ENCODE measurements at regions not wholly inside any gene's neighbourhood (a gene's known extent, or its start where the extent isn't known, plus 50 kb on each side); places are given as distances from the start of the nearest gene placed in this dataset.
A peak's percentile ranks its signal among the peaks of the same experiment; 100 is the strongest.
"Not testable (repeated sequence)": the region's sequence is repeated elsewhere in the genome, so short reads cannot be mapped to it uniquely, and the experiment has no call there.

GRCh38 chr2:21833767-21834166 is 710.0 kb downstream of the TDRD15 start:
- no peaks in the 10 kb centered on the region for H3K9me3 ChIP-seq (ENCODE audit: control insufficient read depth, low read length)
- H3K4me3 ChIP-seq (ENCODE audit: low read length) = no peak overlapping the region
- no peaks in the 10 kb centered on the region for H3K27me3 ChIP-seq (replicated peaks; ENCODE audit: control insufficient read depth, insufficient read depth, low read length)
- peaks cover 23% of the 10 kb centered on the region for H3K4me1 ChIP-seq (ENCODE audit: control insufficient read depth, insufficient read depth, low read length)
- H3K36me3 ChIP-seq (ENCODE audit: control insufficient read depth, insufficient read depth, low read length, severe bottlenecking) = no peaks in the 10 kb centered on the region
- no peak overlapping the region for H3K9ac ChIP-seq (ENCODE audit: low read length)
- no peak for DNase-seq (ENCODE audit: low read depth)

DNA sequence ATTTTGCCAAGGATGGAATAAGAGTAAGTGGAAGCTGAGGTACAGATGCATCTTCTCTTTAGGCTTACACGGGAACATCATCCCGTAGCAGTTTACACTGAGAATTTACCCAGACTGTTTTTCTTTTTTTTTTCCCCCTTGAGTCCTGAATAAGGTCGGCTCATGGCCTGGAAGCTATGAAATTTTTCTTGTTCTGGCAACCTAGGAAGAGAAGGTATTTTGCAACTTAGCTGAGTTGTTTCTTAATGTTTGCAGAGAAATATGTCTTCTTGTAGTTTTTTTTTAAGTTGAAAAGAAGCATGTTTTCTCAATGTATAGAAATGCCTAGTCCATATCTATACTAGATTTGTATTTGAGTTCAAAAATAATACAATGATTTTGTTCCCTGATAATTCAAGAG is 712.5 kb downstream of the TDRD15 start:
- DNase-seq (ENCODE audit: low read depth) = peak; percentile 64
- no peaks in the 10 kb centered on the region for H3K9me3 ChIP-seq (ENCODE audit: control insufficient read depth, low read length)
- H3K4me1 ChIP-seq (ENCODE audit: control insufficient read depth, insufficient read depth, low read length) = peaks cover 23% of the 10 kb centered on the region
- H3K36me3 ChIP-seq (ENCODE audit: control insufficient read depth, insufficient read depth, low read length, severe bottlenecking) = no peaks in the 10 kb centered on the region
- no peak overlapping the region for H3K9ac ChIP-seq (ENCODE audit: low read length)
- H3K4me3 ChIP-seq (ENCODE audit: low read length) = peak overlapping the region; percentile 54
- no peaks in the 10 kb centered on the region for H3K27me3 ChIP-seq (replicated peaks; ENCODE audit: control insufficient read depth, insufficient read depth, low read length)

DNA sequence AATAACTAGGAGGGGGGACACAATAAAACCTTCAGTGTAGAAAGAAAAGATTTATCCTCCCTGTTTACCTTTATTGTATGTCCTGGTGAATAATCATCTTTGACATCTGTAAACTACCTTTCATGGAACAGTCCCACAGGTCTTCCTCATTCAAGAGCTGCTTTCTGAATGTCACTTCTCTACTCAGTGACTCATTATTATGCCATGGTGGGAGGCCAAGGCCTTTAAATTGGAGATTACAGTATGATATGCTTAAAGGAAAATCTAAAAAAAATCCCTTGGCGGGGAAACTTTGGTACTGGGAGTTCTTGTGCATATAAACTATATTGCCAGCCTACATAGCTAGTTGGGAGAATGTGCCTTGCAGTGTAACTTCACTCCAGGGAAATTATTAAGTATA is 713.0 kb downstream of the TDRD15 start:
- Histone ChIP-seq H3K9me3 (ENCODE audit: control insufficient read depth, low read length) (no peaks in the 10 kb centered on the region), H3K4me1 (ENCODE audit: control insufficient read depth, insufficient read depth, low read length) (peaks cover 23% of the 10 kb centered on the region), H3K27me3 (replicated peaks; ENCODE audit: control insufficient read depth, insufficient read depth, low read length) (no peaks in the 10 kb centered on the region), H3K4me3 (ENCODE audit: low read length) (peak overlapping the region; percentile 54), H3K9ac (ENCODE audit: low read length) (no peak overlapping the region), H3K36me3 (ENCODE audit: control insufficient read depth, insufficient read depth, low read length, severe bottlenecking) (no peaks in the 10 kb centered on the region)
- DNase-seq (ENCODE audit: low read depth) = peak; percentile 18

- H3K9me3 ChIP-seq (ENCODE audit: control insufficient read depth, low read length) = no peaks in the 10 kb centered on the region
- peak overlapping the region; percentile 14 for H3K9ac ChIP-seq (ENCODE audit: low read length)
- H3K27me3 ChIP-seq (replicated peaks; ENCODE audit: control insufficient read depth, insufficient read depth, low read length) = no peaks in the 10 kb centered on the region
- peak overlapping the region; percentile 54 for H3K4me3 ChIP-seq (ENCODE audit: low read length)
- DNase-seq (ENCODE audit: low read depth) = peak; percentile 66
- no peaks in the 10 kb centered on the region for H3K36me3 ChIP-seq (ENCODE audit: control insufficient read depth, insufficient read depth, low read length, severe bottlenecking)
- peaks cover 23% of the 10 kb centered on the region for H3K4me1 ChIP-seq (ENCODE audit: control insufficient read depth, insufficient read depth, low read length)
These were observed 713.6 kb downstream of the TDRD15 start for GRCh38 chr2:21837168-21837960.

DNA sequence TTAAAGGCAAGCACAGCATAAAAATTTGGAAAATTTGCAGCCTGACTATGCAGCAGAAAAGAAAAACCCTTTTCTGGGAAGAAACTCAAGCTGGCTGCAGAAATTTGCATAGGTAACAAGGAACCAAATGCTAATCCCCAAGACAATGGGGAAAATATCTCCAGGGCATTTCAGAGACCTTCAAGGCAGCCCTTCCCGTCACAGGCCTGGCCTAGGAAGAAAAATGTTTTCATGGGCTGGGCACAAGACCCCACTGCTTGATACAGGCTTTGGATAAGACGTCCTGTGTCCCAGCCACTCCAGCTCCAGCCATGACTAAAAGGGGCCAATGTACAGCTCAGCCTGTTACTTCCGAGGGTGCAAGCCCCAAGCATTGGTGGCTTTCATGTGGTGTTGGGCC is 717.6 kb downstream of the TDRD15 start:
- Histone ChIP-seq H3K27me3 (replicated peaks; ENCODE audit: control insufficient read depth, insufficient read depth, low read length) (no peaks in the 10 kb centered on the region), H3K36me3 (ENCODE audit: control insufficient read depth, insufficient read depth, low read length, severe bottlenecking) (no peaks in the 10 kb centered on the region), H3K4me1 (ENCODE audit: control insufficient read depth, insufficient read depth, low read length) (peaks cover 16% of the 10 kb centered on the region), H3K9me3 (ENCODE audit: control insufficient read depth, low read length) (no peaks in the 10 kb centered on the region), H3K4me3 (ENCODE audit: low read length) (no peak overlapping the region), H3K9ac (ENCODE audit: low read length) (no peak overlapping the region)
- DNase-seq (ENCODE audit: low read depth) = no peak

GRCh38 chr2:21850367-21850766 is 726.6 kb downstream of the TDRD15 start:
- not testable (repeated sequence) for H3K27me3 ChIP-seq (replicated peaks; ENCODE audit: control insufficient read depth, insufficient read depth, low read length); H3K4me1 ChIP-seq (ENCODE audit: control insufficient read depth, insufficient read depth, low read length); H3K9ac ChIP-seq (ENCODE audit: low read length); H3K36me3 ChIP-seq (ENCODE audit: control insufficient read depth, insufficient read depth, low read length, severe bottlenecking); H3K9me3 ChIP-seq (ENCODE audit: control insufficient read depth, low read length); DNase-seq (ENCODE audit: low read depth); H3K4me3 ChIP-seq (ENCODE audit: low read length)

- Histone ChIP-seq H3K36me3 (ENCODE audit: control insufficient read depth, insufficient read depth, low read length, severe bottlenecking) (no peaks in the 10 kb centered on the region), H3K4me3 (ENCODE audit: low read length) (no peak overlapping the region), H3K4me1 (ENCODE audit: control insufficient read depth, insufficient read depth, low read length) (no peaks in the 10 kb centered on the region), H3K9ac (ENCODE audit: low read length) (no peak overlapping the region), H3K9me3 (ENCODE audit: control insufficient read depth, low read length) (peaks cover 9% of the 10 kb centered on the region), H3K27me3 (replicated peaks; ENCODE audit: control insufficient read depth, insufficient read depth, low read length) (no peaks in the 10 kb centered on the region)
- DNase-seq (ENCODE audit: low read depth) = no peak
These were observed 731.2 kb downstream of the TDRD15 start for GRCh38 chr2:21854938-21855337.

- no peaks in the 10 kb centered on the region for H3K27me3 ChIP-seq (replicated peaks; ENCODE audit: control insufficient read depth, insufficient read depth, low read length)
- H3K9me3 ChIP-seq (ENCODE audit: control insufficient read depth, low read length) = peaks cover 9% of the 10 kb centered on the region
- no peak overlapping the region for H3K4me3 ChIP-seq (ENCODE audit: low read length)
- no peak overlapping the region for H3K9ac ChIP-seq (ENCODE audit: low read length)
- H3K36me3 ChIP-seq (ENCODE audit: control insufficient read depth, insufficient read depth, low read length, severe bottlenecking) = no peaks in the 10 kb centered on the region
- no peaks in the 10 kb centered on the region for H3K4me1 ChIP-seq (ENCODE audit: control insufficient read depth, insufficient read depth, low read length)
- DNase-seq (ENCODE audit: low read depth) = no peak
These were observed 732.9 kb downstream of the TDRD15 start for GRCh38 chr2:21856708-21857107.

DNA sequence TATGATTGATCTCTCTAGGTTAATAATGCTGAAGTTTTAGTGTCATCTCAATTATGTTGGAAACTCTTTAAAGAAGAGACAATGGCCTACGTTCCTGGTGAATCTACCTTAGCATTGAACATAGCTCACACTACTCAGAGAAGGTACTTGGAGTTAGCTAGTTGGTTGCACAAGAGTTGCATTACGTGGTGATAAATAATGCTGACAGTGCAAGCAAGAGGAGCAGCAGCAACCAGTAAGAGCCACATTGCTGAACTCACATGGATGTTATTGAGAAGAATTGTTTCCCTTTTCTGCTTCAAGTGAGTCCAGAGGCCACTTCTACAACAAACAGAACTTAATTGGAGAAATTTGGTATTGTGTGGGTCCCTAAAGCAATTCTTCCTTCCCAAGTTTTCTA is 737.1 kb downstream of the TDRD15 start:
- Histone ChIP-seq H3K4me1 (ENCODE audit: control insufficient read depth, insufficient read depth, low read length) (no peaks in the 10 kb centered on the region), H3K27me3 (replicated peaks; ENCODE audit: control insufficient read depth, insufficient read depth, low read length) (no peaks in the 10 kb centered on the region)

DNA sequence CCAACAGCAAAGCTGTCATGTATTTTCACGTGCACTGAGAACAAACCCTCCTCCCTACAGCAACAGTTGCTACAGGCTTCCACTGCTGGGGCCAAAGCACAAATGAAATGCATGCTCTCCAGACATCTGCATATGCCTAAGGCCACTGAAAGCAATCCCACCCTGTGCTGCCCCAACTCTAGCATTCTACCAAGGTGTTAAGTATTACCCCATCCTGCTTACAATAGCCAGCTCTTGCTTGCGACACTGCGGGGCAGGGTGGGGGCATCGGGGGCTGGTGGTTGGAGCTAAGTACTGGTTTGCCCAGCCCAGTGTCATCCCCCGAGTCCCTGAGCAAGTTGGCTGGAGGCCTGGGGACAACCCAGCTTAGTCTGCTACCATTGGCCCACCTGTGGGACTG is 742.5 kb downstream of the TDRD15 start:
- Histone ChIP-seq H3K9ac (ENCODE audit: low read length) (no peak overlapping the region), H3K27me3 (replicated peaks; ENCODE audit: control insufficient read depth, insufficient read depth, low read length) (no peaks in the 10 kb centered on the region), H3K36me3 (ENCODE audit: control insufficient read depth, insufficient read depth, low read length, severe bottlenecking) (no peaks in the 10 kb centered on the region), H3K4me1 (ENCODE audit: control insufficient read depth, insufficient read depth, low read length) (no peaks in the 10 kb centered on the region), H3K9me3 (ENCODE audit: control insufficient read depth, low read length) (no peaks in the 10 kb centered on the region), H3K4me3 (ENCODE audit: low read length) (no peak overlapping the region)
- no peak for DNase-seq (ENCODE audit: low read depth)

More for the DNA sequence above, 737.1 kb downstream of the TDRD15 start:
- no peak for DNase-seq (ENCODE audit: low read depth)
- Histone ChIP-seq H3K9me3 (ENCODE audit: control insufficient read depth, low read length) (peaks cover 9% of the 10 kb centered on the region), H3K36me3 (ENCODE audit: control insufficient read depth, insufficient read depth, low read length, severe bottlenecking) (no peaks in the 10 kb centered on the region), H3K4me3 (ENCODE audit: low read length) (no peak overlapping the region), H3K9ac (ENCODE audit: low read length) (no peak overlapping the region)

DNA sequence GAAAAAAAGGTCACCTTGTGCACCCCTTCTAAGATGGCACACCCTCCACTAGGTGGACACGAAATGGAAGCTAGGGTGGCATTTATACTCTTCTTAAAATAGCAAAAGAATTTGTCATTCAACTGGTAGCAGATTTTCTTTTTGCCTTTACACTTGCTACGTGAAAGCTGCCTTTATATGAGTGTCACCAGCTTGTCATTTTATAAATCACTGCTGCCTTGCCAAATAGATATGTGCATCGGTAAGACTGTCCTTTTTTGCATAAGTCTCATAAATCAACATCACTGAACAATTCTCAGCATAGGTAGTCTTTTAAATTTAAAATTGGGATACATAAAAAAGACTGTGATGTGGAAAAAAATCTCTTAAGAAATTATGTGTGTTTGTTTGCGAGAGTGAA is 764.1 kb downstream of the TDRD15 start:
- Histone ChIP-seq H3K27me3 (replicated peaks; ENCODE audit: control insufficient read depth, insufficient read depth, low read length) (no peaks in the 10 kb centered on the region), H3K4me1 (ENCODE audit: control insufficient read depth, insufficient read depth, low read length) (no peaks in the 10 kb centered on the region), H3K9ac (ENCODE audit: low read length) (no peak overlapping the region), H3K4me3 (ENCODE audit: low read length) (no peak overlapping the region), H3K9me3 (ENCODE audit: control insufficient read depth, low read length) (no peaks in the 10 kb centered on the region), H3K36me3 (ENCODE audit: control insufficient read depth, insufficient read depth, low read length, severe bottlenecking) (no peaks in the 10 kb centered on the region)
- DNase-seq (ENCODE audit: low read depth) = no peak

DNA sequence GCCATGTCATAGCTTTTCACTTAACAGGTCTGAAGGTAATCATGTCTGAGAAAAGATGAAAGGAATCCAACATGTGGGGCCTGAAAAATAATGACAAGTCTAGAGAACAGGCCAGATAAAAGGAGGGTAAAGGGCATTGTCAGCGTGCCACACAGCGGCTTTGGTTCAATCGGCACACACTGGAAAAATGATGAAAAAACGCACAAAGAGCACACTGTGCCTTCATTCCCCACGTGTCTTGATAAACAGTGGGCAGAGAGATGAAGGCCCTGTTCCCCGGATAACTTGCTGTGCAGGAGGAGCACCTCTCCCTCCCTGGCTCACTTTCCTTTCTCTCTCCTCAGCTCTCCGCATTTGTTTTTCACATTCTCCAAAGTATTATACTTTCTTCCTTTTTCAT is 766.3 kb downstream of the TDRD15 start:
- DNase-seq (ENCODE audit: low read depth) = no peak
- Histone ChIP-seq H3K9ac (ENCODE audit: low read length) (no peak overlapping the region), H3K4me1 (ENCODE audit: control insufficient read depth, insufficient read depth, low read length) (no peaks in the 10 kb centered on the region), H3K27me3 (replicated peaks; ENCODE audit: control insufficient read depth, insufficient read depth, low read length) (no peaks in the 10 kb centered on the region), H3K36me3 (ENCODE audit: control insufficient read depth, insufficient read depth, low read length, severe bottlenecking) (no peaks in the 10 kb centered on the region), H3K9me3 (ENCODE audit: control insufficient read depth, low read length) (no peaks in the 10 kb centered on the region), H3K4me3 (ENCODE audit: low read length) (no peak overlapping the region)
